ENCODE measurements at regions not wholly inside any gene's neighbourhood (a gene's known extent, or its start where the extent isn't known, plus 50 kb on each side); places are given as distances from the start of the nearest gene placed in this dataset.

DNA sequence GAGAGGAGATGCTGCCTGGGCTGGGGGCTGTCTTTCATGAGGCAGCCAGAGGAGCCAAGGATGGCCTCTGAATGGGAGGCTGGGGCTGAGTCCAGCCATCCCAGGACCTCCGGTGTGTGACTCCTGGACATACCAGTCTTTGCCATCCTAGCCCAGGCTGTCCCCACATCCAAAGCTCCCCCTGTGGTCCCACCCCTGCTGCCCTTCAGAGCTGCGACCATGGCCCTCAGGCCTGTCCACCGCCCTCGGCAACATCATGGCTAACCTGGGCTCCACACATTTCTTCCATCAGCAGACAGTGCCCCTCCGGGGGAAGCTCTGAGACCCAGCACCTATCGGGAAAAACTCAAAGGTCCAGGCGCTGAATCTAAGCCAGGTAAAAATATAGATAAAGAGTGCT, 324.4 kb downstream of the MN1 start:
- no peak for ATAC-seq (ENCODE audit: low read depth)
- Histone ChIP-seq H3K4me2 (replicated peaks; ENCODE audit: low read depth, low read length, poor library complexity, severe bottlenecking) (no peak overlapping the region), H3K9me3 (ENCODE audit: control extremely low read depth in 1 of 3, control insufficient read depth in 2 of 3, insufficient read depth in 1 of 3, low read length in 2 of 3) (no peaks in the 10 kb centered on the region), H3K36me3 (replicated peaks in 1 of 2; ENCODE audit: control extremely low read depth in 1 of 2, control insufficient read depth in 1 of 2, extremely low read depth in 1 of 2, insufficient read depth in 2 of 2, low read length in 1 of 2) (no peaks in the 10 kb centered on the region), H3K4me3 (ENCODE audit: control extremely low read depth in 1 of 5, extremely low read depth in 1 of 5, insufficient read depth in 1 of 5, low read depth in 2 of 5, low read length in 4 of 5) (no peak overlapping the region), H3K9ac (ENCODE audit: low read length) (no peak overlapping the region), H3K4me1 (ENCODE audit: control insufficient read depth in 2 of 2, insufficient read depth in 2 of 2, low read length in 2 of 2) (no peaks in the 10 kb centered on the region), H3K79me2 (ENCODE audit: control insufficient read depth, insufficient read depth, low read length) (no peaks in the 10 kb centered on the region), H4K20me1 (ENCODE audit: control insufficient read depth, insufficient read depth, low read length, poor library complexity, severe bottlenecking) (no peaks in the 10 kb centered on the region), H3K27me3 (replicated peaks in 1 of 4; ENCODE audit: control extremely low read depth in 1 of 4, control insufficient read depth in 3 of 4, insufficient read depth in 4 of 4, low read length in 3 of 4) (peaks cover 0 to 2% (median 0%) of the 10 kb centered on the region in 4 experiments), H2AFZ (ENCODE audit: insufficient read depth, low read depth, low read length, poor library complexity, severe bottlenecking) (no peak overlapping the region), H3K27ac (ENCODE audit: low read length in 2 of 2) (no peak overlapping the region)
- no peaks in the 10 kb centered on the region for H3K4me1 Mint-ChIP-seq
- POLR2A ChIA-PET: no interaction called here
- no peak overlapping the region for H3K4me3 Mint-ChIP-seq
- no peak overlapping the region for H3K27ac Mint-ChIP-seq
- no peak for DNase-seq
- H3K27me3 Mint-ChIP-seq: peaks cover 3% of the 10 kb centered on the region
- 100% methylated on average over 4 of the region's 7 CpGs for WGBS (ENCODE audit: insufficient coverage)
- H3K9me3 Mint-ChIP-seq (ENCODE audit: insufficient read depth): no peaks in the 10 kb centered on the region
- CTCF ChIA-PET: no interaction called here
- TF ChIP-seq EZH2 (IDR thresholded peaks at IDR 0.05; ENCODE audit: borderline replicate concordance, insufficient read depth, low read depth, low read length, poor library complexity, severe bottlenecking): no peak
- TF ChIP-seq, protein P1, sequence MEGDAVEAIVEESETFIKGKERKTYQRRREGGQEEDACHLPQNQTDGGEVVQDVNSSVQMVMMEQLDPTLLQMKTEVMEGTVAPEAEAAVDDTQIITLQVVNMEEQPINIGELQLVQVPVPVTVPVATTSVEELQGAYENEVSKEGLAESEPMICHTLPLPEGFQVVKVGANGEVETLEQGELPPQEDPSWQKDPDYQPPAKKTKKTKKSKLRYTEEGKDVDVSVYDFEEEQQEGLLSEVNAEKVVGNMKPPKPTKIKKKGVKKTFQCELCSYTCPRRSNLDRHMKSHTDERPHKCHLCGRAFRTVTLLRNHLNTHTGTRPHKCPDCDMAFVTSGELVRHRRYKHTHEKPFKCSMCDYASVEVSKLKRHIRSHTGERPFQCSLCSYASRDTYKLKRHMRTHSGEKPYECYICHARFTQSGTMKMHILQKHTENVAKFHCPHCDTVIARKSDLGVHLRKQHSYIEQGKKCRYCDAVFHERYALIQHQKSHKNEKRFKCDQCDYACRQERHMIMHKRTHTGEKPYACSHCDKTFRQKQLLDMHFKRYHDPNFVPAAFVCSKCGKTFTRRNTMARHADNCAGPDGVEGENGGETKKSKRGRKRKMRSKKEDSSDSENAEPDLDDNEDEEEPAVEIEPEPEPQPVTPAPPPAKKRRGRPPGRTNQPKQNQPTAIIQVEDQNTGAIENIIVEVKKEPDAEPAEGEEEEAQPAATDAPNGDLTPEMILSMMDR (IDR thresholded peaks at IDR 0.05): no peak
- intact Hi-C loops (cut with micrococcal nuclease): no loop called here

DNA sequence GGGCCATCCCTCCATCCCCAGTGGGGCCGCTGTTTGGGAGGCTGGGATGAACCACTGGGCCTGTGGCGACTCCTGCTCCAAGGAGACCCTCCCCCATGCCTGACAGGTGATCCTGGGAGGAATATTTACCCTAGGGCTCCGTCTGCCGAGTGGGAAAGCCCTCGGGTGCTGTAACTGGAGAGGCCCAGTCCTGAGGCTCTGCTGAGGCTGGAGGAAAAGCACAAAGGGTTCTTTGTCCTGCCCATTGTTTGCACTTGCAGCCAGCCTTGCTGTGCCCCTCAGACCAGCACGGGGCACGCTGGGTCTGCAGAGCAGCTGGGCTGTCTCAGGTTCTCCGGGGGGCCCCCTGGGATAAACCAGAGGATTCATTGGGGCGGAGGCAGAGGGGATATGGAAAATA, 321.1 kb downstream of the MN1 start:
- ChIA-PET POLR2A (no interaction called here), CTCF (no interaction called here)
- Histone ChIP-seq H3K4me1 (ENCODE audit: control insufficient read depth in 2 of 2, insufficient read depth in 2 of 2, low read length in 2 of 2) (no peaks in the 10 kb centered on the region), H3K4me3 (ENCODE audit: control extremely low read depth in 1 of 5, extremely low read depth in 1 of 5, insufficient read depth in 1 of 5, low read depth in 2 of 5, low read length in 4 of 5) (no peak overlapping the region), H3K9me3 (ENCODE audit: control extremely low read depth in 1 of 3, control insufficient read depth in 2 of 3, insufficient read depth in 1 of 3, low read length in 2 of 3) (no peaks in the 10 kb centered on the region), H4K20me1 (ENCODE audit: control insufficient read depth, insufficient read depth, low read length, poor library complexity, severe bottlenecking) (no peaks in the 10 kb centered on the region), H2AFZ (ENCODE audit: insufficient read depth, low read depth, low read length, poor library complexity, severe bottlenecking) (no peak overlapping the region), H3K27ac (ENCODE audit: low read length in 2 of 2) (no peak overlapping the region), H3K9ac (ENCODE audit: low read length) (no peak overlapping the region), H3K79me2 (ENCODE audit: control insufficient read depth, insufficient read depth, low read length) (no peaks in the 10 kb centered on the region), H3K4me2 (replicated peaks; ENCODE audit: low read depth, low read length, poor library complexity, severe bottlenecking) (no peak overlapping the region), H3K27me3 (replicated peaks in 1 of 4; ENCODE audit: control extremely low read depth in 1 of 4, control insufficient read depth in 3 of 4, insufficient read depth in 4 of 4, low read length in 3 of 4) (peaks cover 0 to 2% (median 0%) of the 10 kb centered on the region in 4 experiments), H3K36me3 (replicated peaks in 1 of 2; ENCODE audit: control extremely low read depth in 1 of 2, control insufficient read depth in 1 of 2, extremely low read depth in 1 of 2, insufficient read depth in 2 of 2, low read length in 1 of 2) (no peaks in the 10 kb centered on the region)
- 87% methylated on average over 6 of the region's 9 CpGs for WGBS (ENCODE audit: insufficient coverage)
- H3K4me1 Mint-ChIP-seq: no peaks in the 10 kb centered on the region
- intact Hi-C loops (cut with micrococcal nuclease): no loop called here
- TF ChIP-seq EZH2 (IDR thresholded peaks at IDR 0.05; ENCODE audit: borderline replicate concordance, insufficient read depth, low read depth, low read length, poor library complexity, severe bottlenecking): no peak
- TF ChIP-seq, protein P1 (IDR thresholded peaks at IDR 0.05): no peak
- H3K4me3 Mint-ChIP-seq: no peak overlapping the region
- no peaks in the 10 kb centered on the region for H3K27me3 Mint-ChIP-seq
- ATAC-seq (ENCODE audit: low read depth) (no peak), DNase-seq (no peak)
- no peak overlapping the region for H3K27ac Mint-ChIP-seq
- H3K9me3 Mint-ChIP-seq (ENCODE audit: insufficient read depth): no peaks in the 10 kb centered on the region
